ENCODE measurements at regions not wholly inside any gene's neighbourhood (a gene's known extent, or its start where the extent isn't known, plus 50 kb on each side); places are given as distances from the start of the nearest gene placed in this dataset.
A peak's percentile ranks its signal among the peaks of the same experiment; 100 is the strongest.

DNA sequence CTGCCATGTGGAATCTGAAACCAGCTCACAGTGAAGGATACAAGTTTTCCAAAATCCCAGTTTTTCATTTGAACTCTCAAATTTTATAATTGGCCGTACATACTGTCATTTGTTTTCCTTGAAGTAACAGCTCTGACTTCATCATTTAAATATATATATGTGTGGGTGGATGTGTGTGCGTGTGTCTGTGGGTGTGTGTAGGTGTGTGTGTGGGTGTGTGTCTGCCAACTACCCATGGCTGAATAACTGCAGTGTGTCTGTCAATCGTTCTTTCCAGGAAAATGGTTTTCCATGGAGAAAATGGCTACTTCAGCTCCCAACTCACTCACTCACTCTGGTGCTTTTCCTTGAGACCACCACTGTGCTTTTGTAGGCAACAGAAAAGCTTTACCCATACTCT, 169.0 kb downstream of the PLPP3 start:
- H3K79me2 ChIP-seq (ENCODE audit: control insufficient read depth, insufficient read depth, low read length) = no peaks in the 10 kb centered on the region
- no peaks in the 10 kb centered on the region for H3K27me3 ChIP-seq (ENCODE audit: control insufficient read depth, insufficient read depth, low read length)
- no peaks in the 10 kb centered on the region for H3K9me3 ChIP-seq (ENCODE audit: control insufficient read depth, insufficient read depth, low read depth, low read length)
- H4K20me1 ChIP-seq (ENCODE audit: control insufficient read depth, extremely low read depth, insufficient read depth, low read length) = no peaks in the 10 kb centered on the region
- no peak overlapping the region for H3K4me3 ChIP-seq (replicated peaks in 1 of 4; ENCODE audit: control extremely low read depth in 1 of 4, insufficient read depth in 1 of 4, low read depth in 3 of 4, low read length in 4 of 4)
- H3K9ac ChIP-seq (ENCODE audit: insufficient read depth, low read length) = no peak overlapping the region
- H3K4me1 ChIP-seq (ENCODE audit: control insufficient read depth, extremely low read depth, insufficient read depth, low read length) = no peaks in the 10 kb centered on the region
- H3K36me3 ChIP-seq (ENCODE audit: control insufficient read depth, insufficient read depth, low read length) = no peaks in the 10 kb centered on the region
- no peak overlapping the region for H2AFZ ChIP-seq (ENCODE audit: low read length)
- no peak overlapping the region for H3K27ac ChIP-seq (ENCODE audit: insufficient read depth, low read length)
- TF ChIP-seq EZH2 (IDR thresholded peaks at IDR 0.05; ENCODE audit: low read length, missing control alignments) = no peak
- TF ChIP-seq, protein P1, sequence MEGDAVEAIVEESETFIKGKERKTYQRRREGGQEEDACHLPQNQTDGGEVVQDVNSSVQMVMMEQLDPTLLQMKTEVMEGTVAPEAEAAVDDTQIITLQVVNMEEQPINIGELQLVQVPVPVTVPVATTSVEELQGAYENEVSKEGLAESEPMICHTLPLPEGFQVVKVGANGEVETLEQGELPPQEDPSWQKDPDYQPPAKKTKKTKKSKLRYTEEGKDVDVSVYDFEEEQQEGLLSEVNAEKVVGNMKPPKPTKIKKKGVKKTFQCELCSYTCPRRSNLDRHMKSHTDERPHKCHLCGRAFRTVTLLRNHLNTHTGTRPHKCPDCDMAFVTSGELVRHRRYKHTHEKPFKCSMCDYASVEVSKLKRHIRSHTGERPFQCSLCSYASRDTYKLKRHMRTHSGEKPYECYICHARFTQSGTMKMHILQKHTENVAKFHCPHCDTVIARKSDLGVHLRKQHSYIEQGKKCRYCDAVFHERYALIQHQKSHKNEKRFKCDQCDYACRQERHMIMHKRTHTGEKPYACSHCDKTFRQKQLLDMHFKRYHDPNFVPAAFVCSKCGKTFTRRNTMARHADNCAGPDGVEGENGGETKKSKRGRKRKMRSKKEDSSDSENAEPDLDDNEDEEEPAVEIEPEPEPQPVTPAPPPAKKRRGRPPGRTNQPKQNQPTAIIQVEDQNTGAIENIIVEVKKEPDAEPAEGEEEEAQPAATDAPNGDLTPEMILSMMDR (conservative IDR thresholded peaks at IDR 0.05 in 1 of 2, IDR thresholded peaks at IDR 0.05 in 1 of 2; ENCODE audit: low read depth in 1 of 2, low read length in 2 of 2) = no peak
- H3K4me2 ChIP-seq (ENCODE audit: extremely low read depth, insufficient read depth, low read length) = no peak overlapping the region
- DNase-seq (ENCODE audit: low read depth in 2 of 2) = no peak

DNA sequence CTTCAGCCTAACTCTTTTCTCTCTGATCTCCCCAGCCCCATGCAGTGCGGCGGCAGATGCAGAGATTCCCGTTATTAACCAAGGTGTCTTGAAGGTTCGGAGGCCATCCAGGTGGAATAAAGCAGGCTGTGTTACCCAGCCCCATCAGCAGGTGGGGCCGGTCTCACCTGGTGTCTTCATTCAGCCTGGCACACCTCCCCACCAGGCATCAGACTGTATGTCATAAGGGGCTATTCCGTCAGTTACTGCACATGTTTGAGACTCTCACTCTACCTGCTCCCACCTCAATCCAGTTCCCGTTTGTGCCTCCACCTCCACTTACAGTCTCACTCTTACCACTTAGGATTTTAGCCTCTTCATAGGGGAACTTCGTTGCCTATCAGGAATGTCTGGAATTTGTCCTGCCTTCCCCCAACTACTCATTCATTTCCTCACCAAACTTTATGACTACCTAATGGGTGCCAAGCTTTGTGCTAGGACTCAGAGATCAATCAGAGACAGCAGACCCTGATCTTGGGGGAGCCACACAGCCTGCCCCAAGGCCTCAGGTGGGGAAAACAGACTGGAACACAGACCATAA, 170.2 kb downstream of the PLPP3 start:
- H3K4me2 ChIP-seq (ENCODE audit: extremely low read depth, insufficient read depth, low read length) = no peak overlapping the region
- no peaks in the 10 kb centered on the region for H3K9me3 ChIP-seq (ENCODE audit: control insufficient read depth, insufficient read depth, low read depth, low read length)
- no peak overlapping the region for H3K4me3 ChIP-seq (replicated peaks in 1 of 4; ENCODE audit: control extremely low read depth in 1 of 4, insufficient read depth in 1 of 4, low read depth in 3 of 4, low read length in 4 of 4)
- H4K20me1 ChIP-seq (ENCODE audit: control insufficient read depth, extremely low read depth, insufficient read depth, low read length) = no peaks in the 10 kb centered on the region
- H3K36me3 ChIP-seq (ENCODE audit: control insufficient read depth, insufficient read depth, low read length) = no peaks in the 10 kb centered on the region
- H2AFZ ChIP-seq (ENCODE audit: low read length) = no peak overlapping the region
- DNase-seq (ENCODE audit: low read depth in 2 of 2) = no peak
- H3K9ac ChIP-seq (ENCODE audit: insufficient read depth, low read length) = no peak overlapping the region
- no peaks in the 10 kb centered on the region for H3K79me2 ChIP-seq (ENCODE audit: control insufficient read depth, insufficient read depth, low read length)
- TF ChIP-seq, protein P1 (conservative IDR thresholded peaks at IDR 0.05 in 1 of 2, IDR thresholded peaks at IDR 0.05 in 1 of 2; ENCODE audit: low read depth in 1 of 2, low read length in 2 of 2) = peak in 1 of 2 donors; percentile 12
- TF ChIP-seq EZH2 (IDR thresholded peaks at IDR 0.05; ENCODE audit: low read length, missing control alignments) = no peak
- no peak overlapping the region for H3K27ac ChIP-seq (ENCODE audit: insufficient read depth, low read length)
- no peaks in the 10 kb centered on the region for H3K4me1 ChIP-seq (ENCODE audit: control insufficient read depth, extremely low read depth, insufficient read depth, low read length)
- no peaks in the 10 kb centered on the region for H3K27me3 ChIP-seq (ENCODE audit: control insufficient read depth, insufficient read depth, low read length)

DNA sequence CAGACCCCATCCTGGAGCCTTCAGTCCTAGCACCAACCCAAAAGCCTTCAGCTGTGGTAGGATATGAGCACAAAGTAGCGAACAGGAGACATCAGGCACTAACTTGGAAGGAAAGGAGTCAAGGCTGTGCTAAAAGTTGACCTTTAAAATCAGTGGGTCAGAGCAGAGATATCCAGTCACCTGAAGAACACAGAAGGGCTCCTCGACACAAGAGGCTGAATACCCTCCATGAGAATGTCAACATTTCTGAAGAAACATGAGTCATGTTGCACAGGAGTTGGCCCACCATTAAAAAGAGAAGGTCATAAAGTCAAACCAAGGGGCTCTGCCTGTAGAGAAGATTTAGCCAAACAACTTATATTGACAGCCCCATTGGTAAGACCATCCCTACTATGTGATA, 172.5 kb downstream of the PLPP3 start:
- no peaks in the 10 kb centered on the region for H3K4me1 ChIP-seq (ENCODE audit: control insufficient read depth, extremely low read depth, insufficient read depth, low read length)
- H3K4me2 ChIP-seq (ENCODE audit: extremely low read depth, insufficient read depth, low read length) = no peak overlapping the region
- DNase-seq (ENCODE audit: low read depth in 2 of 2) = no peak

More for the DNA sequence above, 172.5 kb downstream of the PLPP3 start:
- Histone ChIP-seq H3K27me3 (ENCODE audit: control insufficient read depth, insufficient read depth, low read length) (no peaks in the 10 kb centered on the region), H2AFZ (ENCODE audit: low read length) (no peak overlapping the region), H3K9me3 (ENCODE audit: control insufficient read depth, insufficient read depth, low read depth, low read length) (no peaks in the 10 kb centered on the region), H4K20me1 (ENCODE audit: control insufficient read depth, extremely low read depth, insufficient read depth, low read length) (no peaks in the 10 kb centered on the region), H3K36me3 (ENCODE audit: control insufficient read depth, insufficient read depth, low read length) (no peaks in the 10 kb centered on the region), H3K9ac (ENCODE audit: insufficient read depth, low read length) (no peak overlapping the region), H3K4me3 (replicated peaks in 1 of 4; ENCODE audit: control extremely low read depth in 1 of 4, insufficient read depth in 1 of 4, low read depth in 3 of 4, low read length in 4 of 4) (no peak overlapping the region), H3K79me2 (ENCODE audit: control insufficient read depth, insufficient read depth, low read length) (no peaks in the 10 kb centered on the region), H3K27ac (ENCODE audit: insufficient read depth, low read length) (no peak overlapping the region)
- TF ChIP-seq, protein P1 (conservative IDR thresholded peaks at IDR 0.05 in 1 of 2, IDR thresholded peaks at IDR 0.05 in 1 of 2; ENCODE audit: low read depth in 1 of 2, low read length in 2 of 2) = no peak
- TF ChIP-seq EZH2 (IDR thresholded peaks at IDR 0.05; ENCODE audit: low read length, missing control alignments) = no peak
